Uterus (tissue), 3 donors: ENCODE measurements at regions not wholly inside any gene's neighbourhood (a gene's known extent, or its start where the extent isn't known, plus 50 kb on each side); places are given as distances from the start of the nearest gene placed in this dataset.
"Not testable (repeated sequence)": the region's sequence is repeated elsewhere in the genome, so short reads cannot be mapped to it uniquely, and the experiment has no call there.

ENCODE experiments used
- DNase-seq, 2 donors: peaks; one replicate each; pipeline ENCODE4 v3.0.0-alpha.2; 2019 to 2020
- H3K27ac ChIP-seq, 2 donors: fragments of 200-600 bp; sonication (generic); 1 replicate in 1 of 2; 2 replicates in 1 of 2; pipeline ENCODE4 v1.5.1; 2016 to 2018
- H3K27me3 ChIP-seq, 2 donors: fragments of 200-600 bp; sonication (generic); one replicate each; pipeline ENCODE4 v1.5.1; 2018 to 2019; ENCODE audit warnings: control low read depth in 1 of 2
- H3K36me3 ChIP-seq, 2 donors: fragments of 200-600 bp; sonication (generic); one replicate each; pipeline ENCODE4 v1.5.1; 2019; ENCODE audit warnings: control low read depth in 1 of 2
- H3K4me1 ChIP-seq, 2 donors: fragments of 200-600 bp; sonication (generic); one replicate each; pipeline ENCODE4 v1.5.1; 2018 to 2019; ENCODE audit warnings: control low read depth in 1 of 2
- H3K4me3 ChIP-seq, 2 donors: fragments of 200-600 bp; sonication (generic); 1 replicate in 1 of 2; 2 replicates in 1 of 2; pipeline ENCODE4 v1.5.1; 2018 to 2019; ENCODE audit warnings: mild to moderate bottlenecking in 1 of 2
- H3K9me3 ChIP-seq, 2 donors: fragments of 200-600 bp; sonication (generic); one replicate each; pipeline ENCODE4 v1.5.1; 2019; ENCODE audit warnings: control low read depth in 1 of 2
- POLR2A ChIP-seq, 2 donors: fragments of 450-650 bp; IDR thresholded peaks; one replicate each; pipeline ENCODE4 v1.6.1; 2016; ENCODE audit warnings: antibody characterized with exemption in 2 of 2, mild to moderate bottlenecking in 1 of 2, moderate library complexity in 1 of 2
- intact Hi-C: fragments of 100-400 bp; cut with DNase I; formaldehyde crosslinking; loops from one replicate; pipeline ENCODE4 v1.15.1; 2023; ENCODE audit warnings: low total_unique reads
- TF ChIP-seq, protein P1 (sequence below), 4 experiments: fragments of 200-600 bp in 2 of 4; fragments of 450-650 bp in 2 of 4; sonication (generic) in 2 of 4; IDR thresholded peaks; one replicate each; pipeline ENCODE4 v1.5.1; 2016 to 2019; ENCODE audit warnings: antibody characterized with exemption in 4 of 4, mild to moderate bottlenecking in 2 of 4, moderate library complexity in 1 of 4
- donor health status: DM: yes; HTN: yes; CAD: no.

DNA sequence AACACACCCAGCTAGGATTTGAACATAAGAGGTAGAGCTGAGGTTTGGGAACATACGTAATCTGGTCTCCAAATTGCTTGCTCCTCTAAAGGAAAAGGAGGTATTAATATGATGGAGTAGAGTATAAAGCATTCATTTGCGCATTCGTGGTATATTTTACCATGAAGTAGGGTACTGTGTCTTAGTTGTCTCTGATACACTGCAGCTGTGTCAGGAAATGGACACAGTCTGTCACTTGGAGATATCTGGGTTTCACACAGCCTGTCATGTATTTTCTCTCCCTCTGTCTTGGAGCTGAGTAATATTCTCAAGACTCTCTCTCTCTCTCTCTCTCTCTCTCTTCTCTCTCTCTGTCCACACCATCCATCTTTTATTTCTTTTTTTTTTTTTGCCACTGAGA lies 274.8 kb upstream of the UGT8 start:
- TF ChIP-seq, protein P1, sequence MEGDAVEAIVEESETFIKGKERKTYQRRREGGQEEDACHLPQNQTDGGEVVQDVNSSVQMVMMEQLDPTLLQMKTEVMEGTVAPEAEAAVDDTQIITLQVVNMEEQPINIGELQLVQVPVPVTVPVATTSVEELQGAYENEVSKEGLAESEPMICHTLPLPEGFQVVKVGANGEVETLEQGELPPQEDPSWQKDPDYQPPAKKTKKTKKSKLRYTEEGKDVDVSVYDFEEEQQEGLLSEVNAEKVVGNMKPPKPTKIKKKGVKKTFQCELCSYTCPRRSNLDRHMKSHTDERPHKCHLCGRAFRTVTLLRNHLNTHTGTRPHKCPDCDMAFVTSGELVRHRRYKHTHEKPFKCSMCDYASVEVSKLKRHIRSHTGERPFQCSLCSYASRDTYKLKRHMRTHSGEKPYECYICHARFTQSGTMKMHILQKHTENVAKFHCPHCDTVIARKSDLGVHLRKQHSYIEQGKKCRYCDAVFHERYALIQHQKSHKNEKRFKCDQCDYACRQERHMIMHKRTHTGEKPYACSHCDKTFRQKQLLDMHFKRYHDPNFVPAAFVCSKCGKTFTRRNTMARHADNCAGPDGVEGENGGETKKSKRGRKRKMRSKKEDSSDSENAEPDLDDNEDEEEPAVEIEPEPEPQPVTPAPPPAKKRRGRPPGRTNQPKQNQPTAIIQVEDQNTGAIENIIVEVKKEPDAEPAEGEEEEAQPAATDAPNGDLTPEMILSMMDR (IDR thresholded peaks at IDR 0.05) = no peak
- TF ChIP-seq POLR2A (IDR thresholded peaks at IDR 0.05) = no peak
- no peaks in the 10 kb centered on the region for H3K9me3 ChIP-seq
- no peaks in the 10 kb centered on the region for H3K4me1 ChIP-seq
- intact Hi-C loops = no loop called here
- no peak overlapping the region for H3K4me3 ChIP-seq
- H3K27me3 ChIP-seq = no peaks in the 10 kb centered on the region
- DNase-seq = no peak
- no peaks in the 10 kb centered on the region for H3K36me3 ChIP-seq
- no peak overlapping the region for H3K27ac ChIP-seq

DNA sequence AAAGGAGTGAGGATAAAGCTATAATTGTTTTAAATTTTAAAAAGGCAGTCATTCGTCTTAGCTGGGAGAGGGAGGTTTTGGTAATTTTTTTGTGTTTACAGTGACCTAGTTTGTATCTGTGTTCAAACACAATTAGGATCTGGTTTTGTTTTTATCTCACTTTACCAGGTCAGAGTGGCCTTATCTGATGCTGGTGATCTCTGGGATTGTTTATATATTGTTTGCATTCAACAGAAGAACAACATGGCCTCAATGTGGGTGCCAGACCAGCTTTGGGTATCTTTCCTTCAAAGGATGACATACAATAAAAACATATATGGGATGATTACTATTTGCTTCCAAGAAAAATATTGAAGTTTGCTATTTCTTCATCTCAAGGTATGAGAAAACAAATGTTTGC lies 272.2 kb upstream of the UGT8 start:
- TF ChIP-seq, protein P1 (IDR thresholded peaks at IDR 0.05) = no peak
- TF ChIP-seq POLR2A (IDR thresholded peaks at IDR 0.05) = no peak
- no peak overlapping the region for H3K27ac ChIP-seq
- H3K9me3 ChIP-seq = no peaks in the 10 kb centered on the region
- no peaks in the 10 kb centered on the region for H3K4me1 ChIP-seq
- H3K4me3 ChIP-seq = no peak overlapping the region
- H3K36me3 ChIP-seq = no peaks in the 10 kb centered on the region
- intact Hi-C loops = no loop called here
- no peaks in the 10 kb centered on the region for H3K27me3 ChIP-seq
- no peak for DNase-seq

DNA sequence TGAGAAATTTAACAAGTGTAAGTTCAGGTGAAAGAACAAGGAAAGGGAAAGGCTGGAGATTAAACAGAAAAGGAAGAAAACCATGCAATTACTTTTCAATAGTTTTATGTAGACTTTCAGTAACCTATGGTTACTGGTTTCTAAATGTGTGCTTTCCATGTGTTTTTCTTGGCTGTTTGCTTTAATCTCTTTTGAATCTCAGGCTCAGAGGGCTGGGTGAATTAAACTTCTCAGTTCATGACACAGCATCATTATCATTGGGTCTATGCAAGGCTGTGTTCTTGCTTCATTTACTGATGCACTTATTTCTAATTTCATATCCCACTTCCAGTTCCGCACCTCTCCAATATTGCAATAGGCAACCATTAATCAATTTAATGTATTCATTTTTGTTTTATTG lies 266.5 kb upstream of the UGT8 start:
- intact Hi-C loops = no loop called here
- Histone ChIP-seq H3K36me3 (no peaks in the 10 kb centered on the region), H3K4me3 (no peak overlapping the region), H3K4me1 (no peaks in the 10 kb centered on the region), H3K9me3 (no peaks in the 10 kb centered on the region), H3K27me3 (no peaks in the 10 kb centered on the region), H3K27ac (no peak overlapping the region)
- TF ChIP-seq, protein P1 (IDR thresholded peaks at IDR 0.05) = no peak
- no peak for TF ChIP-seq POLR2A (IDR thresholded peaks at IDR 0.05)
- DNase-seq = no peak

DNA sequence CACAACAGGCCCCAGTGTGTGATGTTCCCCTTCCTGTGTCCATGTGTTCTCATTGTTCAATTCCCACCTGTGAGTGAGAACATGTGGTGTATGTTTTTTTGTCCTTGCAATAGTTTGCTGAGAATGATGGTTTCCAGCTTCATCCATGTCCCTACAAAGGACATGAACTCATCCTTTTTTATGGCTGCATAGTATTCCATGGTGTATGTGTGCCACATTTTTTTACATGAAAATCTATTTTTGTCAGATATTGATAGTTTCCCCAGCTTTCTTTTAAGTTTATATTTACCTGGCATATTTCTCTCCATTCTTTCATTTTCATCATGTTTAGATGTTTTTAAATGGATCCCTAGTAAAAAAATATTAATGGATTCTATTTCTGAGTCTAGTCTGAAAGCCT lies 264.2 kb upstream of the UGT8 start:
- H3K9me3 ChIP-seq, H3K4me1 ChIP-seq, H3K27me3 ChIP-seq, intact Hi-C loops, H3K4me3 ChIP-seq, H3K27ac ChIP-seq, H3K36me3 ChIP-seq, DNase-seq: not testable (repeated sequence)

DNA sequence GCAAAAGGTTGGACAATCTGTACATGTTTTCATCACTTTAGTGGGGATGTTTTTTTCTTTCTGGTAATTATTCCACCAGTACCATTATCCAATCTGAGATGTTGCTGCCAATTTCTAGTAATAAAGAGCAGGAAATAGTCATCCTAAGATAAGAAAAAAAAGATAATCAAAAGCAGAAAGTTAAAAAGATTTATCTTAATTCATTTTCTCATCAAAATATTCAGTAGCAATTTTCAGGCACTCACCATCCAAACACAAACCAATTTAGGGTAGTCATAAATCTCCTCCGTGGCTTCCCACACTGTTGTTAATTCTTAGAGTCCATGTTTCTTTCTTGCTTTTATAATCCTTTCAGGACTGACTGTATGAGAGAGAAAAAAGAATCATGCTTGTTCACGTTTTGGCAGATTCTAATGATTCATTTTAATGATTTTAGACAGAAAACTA lies 263.7 kb upstream of the UGT8 start:
- H3K4me3 ChIP-seq = no peak overlapping the region
- H3K27ac ChIP-seq = no peak overlapping the region
- no peaks in the 10 kb centered on the region for H3K9me3 ChIP-seq
- intact Hi-C loops = no loop called here
- H3K27me3 ChIP-seq = no peaks in the 10 kb centered on the region
- TF ChIP-seq POLR2A (IDR thresholded peaks at IDR 0.05) = no peak
- TF ChIP-seq, protein P1 (IDR thresholded peaks at IDR 0.05) = no peak
- no peaks in the 10 kb centered on the region for H3K36me3 ChIP-seq
- DNase-seq = no peak
- H3K4me1 ChIP-seq = no peaks in the 10 kb centered on the region

DNA sequence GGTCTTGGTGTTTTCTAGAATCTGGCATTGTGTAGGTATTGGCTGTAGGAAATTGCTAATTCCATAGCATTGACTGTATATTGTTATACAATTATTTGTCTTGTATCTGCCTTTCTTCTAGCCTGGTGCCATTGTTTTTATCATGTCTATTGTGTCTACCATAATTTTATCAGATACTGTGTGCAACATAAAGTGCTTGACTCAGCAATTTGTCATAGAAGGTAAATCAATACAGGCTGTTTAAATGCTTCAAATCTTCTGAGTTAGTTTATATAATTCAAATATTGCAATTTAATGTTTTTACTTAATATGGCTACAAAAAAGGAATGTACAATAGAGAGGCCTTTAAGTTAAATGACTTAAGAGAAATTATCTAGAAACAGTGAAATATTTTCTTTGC lies 263.3 kb upstream of the UGT8 start:
- no peak for DNase-seq
- intact Hi-C loops = no loop called here
- H3K9me3 ChIP-seq = no peaks in the 10 kb centered on the region
- no peak for TF ChIP-seq POLR2A (IDR thresholded peaks at IDR 0.05)
- H3K4me3 ChIP-seq = no peak overlapping the region
- no peaks in the 10 kb centered on the region for H3K27me3 ChIP-seq
- H3K4me1 ChIP-seq = no peaks in the 10 kb centered on the region
- peaks cover 0 to under 1% of the 10 kb centered on the region in 2 donors for H3K36me3 ChIP-seq
- no peak overlapping the region for H3K27ac ChIP-seq
